ENCODE measurements at regions not wholly inside any gene's neighbourhood (a gene's known extent, or its start where the extent isn't known, plus 50 kb on each side); places are given as distances from the start of the nearest gene placed in this dataset.

GRCh38 chr3:76940181-76940770, 99.6 kb upstream of the ROBO2 start:
- H3K4me2 ChIP-seq (replicated peaks; ENCODE audit: extremely low read depth, low read length, poor library complexity, severe bottlenecking): no peak overlapping the region
- H3K27ac ChIP-seq (ENCODE audit: low read depth in 1 of 2, low read length in 2 of 2): no peak overlapping the region
- WGBS (ENCODE audit: insufficient coverage): 100% methylated on average over 1 of the region's 15 CpGs
- no peaks in the 10 kb centered on the region for H3K27me3 ChIP-seq (ENCODE audit: control insufficient read depth in 2 of 2, insufficient read depth in 2 of 2, low read length in 2 of 2)
- TF ChIP-seq, protein P1, sequence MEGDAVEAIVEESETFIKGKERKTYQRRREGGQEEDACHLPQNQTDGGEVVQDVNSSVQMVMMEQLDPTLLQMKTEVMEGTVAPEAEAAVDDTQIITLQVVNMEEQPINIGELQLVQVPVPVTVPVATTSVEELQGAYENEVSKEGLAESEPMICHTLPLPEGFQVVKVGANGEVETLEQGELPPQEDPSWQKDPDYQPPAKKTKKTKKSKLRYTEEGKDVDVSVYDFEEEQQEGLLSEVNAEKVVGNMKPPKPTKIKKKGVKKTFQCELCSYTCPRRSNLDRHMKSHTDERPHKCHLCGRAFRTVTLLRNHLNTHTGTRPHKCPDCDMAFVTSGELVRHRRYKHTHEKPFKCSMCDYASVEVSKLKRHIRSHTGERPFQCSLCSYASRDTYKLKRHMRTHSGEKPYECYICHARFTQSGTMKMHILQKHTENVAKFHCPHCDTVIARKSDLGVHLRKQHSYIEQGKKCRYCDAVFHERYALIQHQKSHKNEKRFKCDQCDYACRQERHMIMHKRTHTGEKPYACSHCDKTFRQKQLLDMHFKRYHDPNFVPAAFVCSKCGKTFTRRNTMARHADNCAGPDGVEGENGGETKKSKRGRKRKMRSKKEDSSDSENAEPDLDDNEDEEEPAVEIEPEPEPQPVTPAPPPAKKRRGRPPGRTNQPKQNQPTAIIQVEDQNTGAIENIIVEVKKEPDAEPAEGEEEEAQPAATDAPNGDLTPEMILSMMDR (IDR thresholded peaks at IDR 0.05): no peak
- no peaks in the 10 kb centered on the region for H3K36me3 ChIP-seq (replicated peaks in 1 of 2; ENCODE audit: control insufficient read depth in 1 of 2, insufficient read depth in 2 of 2, low read length in 2 of 2)
- no peaks in the 10 kb centered on the region for H3K79me2 ChIP-seq (ENCODE audit: insufficient read depth, low read length)
- H3K4me3 ChIP-seq (replicated peaks in 1 of 3; ENCODE audit: low read depth in 2 of 3, low read length in 3 of 3): no peak overlapping the region
- H3K36me3 Mint-ChIP-seq: no peaks in the 10 kb centered on the region
- H3K27ac Mint-ChIP-seq: no peak overlapping the region
- no peak overlapping the region for H3K4me3 Mint-ChIP-seq
- H3K4me1 Mint-ChIP-seq: no peaks in the 10 kb centered on the region
- H3K9me3 ChIP-seq (replicated peaks in 1 of 2; ENCODE audit: control insufficient read depth in 1 of 2, insufficient read depth in 1 of 2, low read length in 2 of 2): no peaks in the 10 kb centered on the region
- H4K20me1 ChIP-seq (ENCODE audit: insufficient read depth, low read length): no peaks in the 10 kb centered on the region
- intact Hi-C loops (cut with micrococcal nuclease): no loop called here
- H3K9me3 Mint-ChIP-seq: peaks cover 0 to 5% (median 2%) of the 10 kb centered on the region in 7 donors
- no peaks in the 10 kb centered on the region for H3K4me1 ChIP-seq (ENCODE audit: control insufficient read depth in 1 of 2, insufficient read depth in 2 of 2, low read length in 2 of 2)
- no peak for DNase-seq
- H3K27me3 Mint-ChIP-seq (ENCODE audit: low read depth in 3 of 3): no peaks in the 10 kb centered on the region
- no peak overlapping the region for H3K9ac ChIP-seq (ENCODE audit: insufficient read depth, low read length, poor library complexity, severe bottlenecking)
- no peak overlapping the region for H2AFZ ChIP-seq (ENCODE audit: insufficient read depth, low read depth, low read length, poor library complexity, severe bottlenecking)

DNA sequence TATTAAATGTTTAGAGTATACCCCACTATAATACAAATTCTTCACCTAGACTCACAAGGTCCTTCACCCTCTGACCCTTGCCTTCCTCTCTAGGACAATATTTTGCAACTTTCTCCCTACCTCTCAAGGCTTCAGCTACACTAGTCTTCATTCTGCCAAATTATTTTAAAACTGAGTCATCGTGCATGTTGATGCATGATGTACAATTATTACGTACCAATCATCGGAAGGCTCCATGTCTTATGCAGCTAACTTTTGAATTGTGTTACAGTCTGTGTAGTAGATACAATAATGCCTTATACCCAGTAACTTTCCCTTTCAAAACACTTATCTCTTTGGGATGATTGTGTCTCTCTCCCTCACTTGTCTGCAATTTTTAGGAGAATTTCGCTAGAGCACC, 98.5 kb upstream of the ROBO2 start:
- TF ChIP-seq, protein P1 (IDR thresholded peaks at IDR 0.05): no peak
- Histone ChIP-seq H4K20me1 (ENCODE audit: insufficient read depth, low read length) (no peaks in the 10 kb centered on the region), H3K9ac (ENCODE audit: insufficient read depth, low read length, poor library complexity, severe bottlenecking) (no peak overlapping the region), H3K27ac (ENCODE audit: low read depth in 1 of 2, low read length in 2 of 2) (no peak overlapping the region), H3K4me3 (replicated peaks in 1 of 3; ENCODE audit: low read depth in 2 of 3, low read length in 3 of 3) (no peak overlapping the region), H3K27me3 (ENCODE audit: control insufficient read depth in 2 of 2, insufficient read depth in 2 of 2, low read length in 2 of 2) (no peaks in the 10 kb centered on the region), H3K79me2 (ENCODE audit: insufficient read depth, low read length) (no peaks in the 10 kb centered on the region), H2AFZ (ENCODE audit: insufficient read depth, low read depth, low read length, poor library complexity, severe bottlenecking) (no peak overlapping the region), H3K4me2 (replicated peaks; ENCODE audit: extremely low read depth, low read length, poor library complexity, severe bottlenecking) (no peak overlapping the region), H3K36me3 (replicated peaks in 1 of 2; ENCODE audit: control insufficient read depth in 1 of 2, insufficient read depth in 2 of 2, low read length in 2 of 2) (no peaks in the 10 kb centered on the region), H3K9me3 (replicated peaks in 1 of 2; ENCODE audit: control insufficient read depth in 1 of 2, insufficient read depth in 1 of 2, low read length in 2 of 2) (no peaks in the 10 kb centered on the region), H3K4me1 (ENCODE audit: control insufficient read depth in 1 of 2, insufficient read depth in 2 of 2, low read length in 2 of 2) (no peaks in the 10 kb centered on the region)
- no CpG with 5 or more reads among the region's 4 CpGs for WGBS (ENCODE audit: insufficient coverage)
- Mint-ChIP-seq H3K4me1 (no peaks in the 10 kb centered on the region), H3K27ac (no peak overlapping the region), H3K4me3 (no peak overlapping the region), H3K27me3 (ENCODE audit: low read depth in 3 of 3) (no peaks in the 10 kb centered on the region), H3K36me3 (no peaks in the 10 kb centered on the region), H3K9me3 (peaks cover 0 to 5% (median 2%) of the 10 kb centered on the region in 7 donors)
- intact Hi-C loops (cut with micrococcal nuclease): no loop called here
- no peak for DNase-seq
